Nephron (organoid): ENCODE measurements at regions not wholly inside any gene's neighbourhood (a gene's known extent, or its start where the extent isn't known, plus 50 kb on each side); places are given as distances from the start of the nearest gene placed in this dataset.
A peak's percentile ranks its signal among the peaks of the same experiment; 100 is the strongest.

Source experiments
- H3K27ac Mint-ChIP-seq, 3 experiments: 2 replicates each; pipeline ENCODE4 v1.8.0; 2020; ENCODE audit warnings: mixed read lengths in 3 of 3, mild to moderate bottlenecking in 2 of 3, moderate library complexity in 1 of 3
- H3K27me3 Mint-ChIP-seq: 2 replicates; pipeline ENCODE4 v1.8.0; 2021; ENCODE audit warnings: low read depth, mild to moderate bottlenecking, moderate library complexity, mixed read lengths
- H3K36me3 Mint-ChIP-seq: 2 replicates; pipeline ENCODE4 v1.8.0; 2020; ENCODE audit warnings: low read depth, mixed read lengths
- H3K4me1 Mint-ChIP-seq: 2 replicates; pipeline ENCODE4 v1.8.0; 2020; ENCODE audit warnings: mixed read lengths
- H3K4me3 Mint-ChIP-seq, 3 experiments: 2 replicates each; pipeline ENCODE4 v1.8.0; 2020; ENCODE audit warnings: mild to moderate bottlenecking in 3 of 3, mixed read lengths in 3 of 3, moderate library complexity in 2 of 3
- H3K9me3 Mint-ChIP-seq: 2 replicates; pipeline ENCODE4 v1.8.0; 2020; ENCODE audit warnings: mixed read lengths
- TF ChIP-seq, protein P1 (sequence below), 3 experiments: fragments of 200-600 bp; sonication (generic); IDR thresholded peaks; one replicate each; pipeline ENCODE4 v1.5.0; 2021; ENCODE audit warnings: antibody characterized with exemption in 3 of 3; ENCODE audit not compliant: unreplicated experiment in 3 of 3

- no peaks in the 10 kb centered on the region for H3K27me3 Mint-ChIP-seq
- no peaks in the 10 kb centered on the region for H3K9me3 Mint-ChIP-seq
- H3K36me3 Mint-ChIP-seq: no peaks in the 10 kb centered on the region
- no peak overlapping the region for H3K4me3 Mint-ChIP-seq
- no peak overlapping the region for H3K27ac Mint-ChIP-seq
- H3K4me1 Mint-ChIP-seq: no peaks in the 10 kb centered on the region
- TF ChIP-seq, protein P1, sequence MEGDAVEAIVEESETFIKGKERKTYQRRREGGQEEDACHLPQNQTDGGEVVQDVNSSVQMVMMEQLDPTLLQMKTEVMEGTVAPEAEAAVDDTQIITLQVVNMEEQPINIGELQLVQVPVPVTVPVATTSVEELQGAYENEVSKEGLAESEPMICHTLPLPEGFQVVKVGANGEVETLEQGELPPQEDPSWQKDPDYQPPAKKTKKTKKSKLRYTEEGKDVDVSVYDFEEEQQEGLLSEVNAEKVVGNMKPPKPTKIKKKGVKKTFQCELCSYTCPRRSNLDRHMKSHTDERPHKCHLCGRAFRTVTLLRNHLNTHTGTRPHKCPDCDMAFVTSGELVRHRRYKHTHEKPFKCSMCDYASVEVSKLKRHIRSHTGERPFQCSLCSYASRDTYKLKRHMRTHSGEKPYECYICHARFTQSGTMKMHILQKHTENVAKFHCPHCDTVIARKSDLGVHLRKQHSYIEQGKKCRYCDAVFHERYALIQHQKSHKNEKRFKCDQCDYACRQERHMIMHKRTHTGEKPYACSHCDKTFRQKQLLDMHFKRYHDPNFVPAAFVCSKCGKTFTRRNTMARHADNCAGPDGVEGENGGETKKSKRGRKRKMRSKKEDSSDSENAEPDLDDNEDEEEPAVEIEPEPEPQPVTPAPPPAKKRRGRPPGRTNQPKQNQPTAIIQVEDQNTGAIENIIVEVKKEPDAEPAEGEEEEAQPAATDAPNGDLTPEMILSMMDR (IDR thresholded peaks at IDR 0.05; ENCODE audit: unreplicated experiment in 3 of 3): no peak
Observed at GRCh38 chr1:184865831-184866230, 108.5 kb downstream of the NIBAN1 start.

DNA sequence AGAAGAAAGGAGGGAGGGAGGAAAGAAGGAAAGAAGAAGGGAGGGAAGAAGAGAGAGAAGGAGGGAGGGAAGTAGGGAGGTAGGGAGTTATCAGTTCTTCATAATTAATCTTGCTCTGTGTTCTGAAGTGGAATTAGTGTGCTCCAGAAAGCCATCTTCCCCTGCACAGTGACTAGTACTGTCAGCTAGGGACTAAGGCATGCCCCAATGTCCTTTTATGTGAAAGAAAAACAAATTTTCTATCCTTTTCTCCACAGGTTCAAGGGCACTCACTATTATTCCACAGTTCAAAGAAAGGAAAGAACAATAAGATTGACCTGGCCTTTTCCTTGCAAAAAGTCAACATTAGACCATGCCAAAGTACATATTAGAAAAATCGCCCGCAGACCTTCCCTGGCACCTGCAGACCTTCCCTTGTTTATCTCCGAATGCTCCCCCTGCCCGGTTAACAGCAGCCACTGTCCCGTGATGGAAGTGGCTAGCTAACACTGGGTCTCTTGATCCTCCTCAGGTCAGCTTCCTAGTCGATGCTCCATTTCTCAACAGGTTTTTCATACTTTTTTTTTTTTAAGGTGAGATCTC is 107.2 kb upstream of the EDEM3 start:
- TF ChIP-seq, protein P1 (IDR thresholded peaks at IDR 0.05; ENCODE audit: unreplicated experiment in 3 of 3): no peak
- H3K27me3 Mint-ChIP-seq: no peaks in the 10 kb centered on the region
- H3K4me3 Mint-ChIP-seq: no peak overlapping the region
- H3K4me1 Mint-ChIP-seq: peaks cover 6% of the 10 kb centered on the region
- no peaks in the 10 kb centered on the region for H3K9me3 Mint-ChIP-seq
- H3K36me3 Mint-ChIP-seq: no peaks in the 10 kb centered on the region
- no peak overlapping the region for H3K27ac Mint-ChIP-seq

GRCh38 chr1:184860985-184861754 is 106.5 kb upstream of the EDEM3 start:
- Mint-ChIP-seq H3K36me3 (no peaks in the 10 kb centered on the region), H3K4me3 (no peak overlapping the region), H3K27ac (peak overlapping the region in 1 of 3 experiments; percentile 46), H3K27me3 (no peaks in the 10 kb centered on the region), H3K9me3 (no peaks in the 10 kb centered on the region), H3K4me1 (peaks cover 6% of the 10 kb centered on the region)
- TF ChIP-seq, protein P1 (IDR thresholded peaks at IDR 0.05; ENCODE audit: unreplicated experiment in 3 of 3): no peak

DNA sequence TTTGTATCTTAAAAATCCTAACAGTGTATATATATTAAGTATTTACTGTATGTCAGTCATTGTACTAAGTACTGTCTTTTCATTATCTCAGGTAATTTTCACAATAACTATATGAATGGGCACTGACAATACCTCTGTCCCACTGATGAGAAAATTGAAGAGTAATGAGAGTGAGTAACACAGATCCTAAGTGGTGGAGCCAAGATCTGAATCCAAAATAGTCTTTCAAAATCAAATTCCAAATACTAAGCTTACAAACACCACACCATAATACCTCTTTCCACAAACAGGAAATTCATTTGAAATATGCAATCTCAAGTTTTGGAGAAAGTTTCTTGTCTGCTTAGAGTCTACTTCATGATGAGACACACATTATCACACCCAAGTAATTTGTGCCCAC is 105.9 kb upstream of the EDEM3 start:
- H3K27ac Mint-ChIP-seq: peak overlapping the region in 1 of 3 experiments; percentile 46
- no peaks in the 10 kb centered on the region for H3K9me3 Mint-ChIP-seq
- no peaks in the 10 kb centered on the region for H3K27me3 Mint-ChIP-seq
- H3K4me1 Mint-ChIP-seq: peaks cover 6% of the 10 kb centered on the region
- TF ChIP-seq, protein P1 (IDR thresholded peaks at IDR 0.05; ENCODE audit: unreplicated experiment in 3 of 3): no peak
- H3K36me3 Mint-ChIP-seq: no peaks in the 10 kb centered on the region
- H3K4me3 Mint-ChIP-seq: no peak overlapping the region

GRCh38 chr1:184859381-184860105 is 104.9 kb upstream of the EDEM3 start:
- Mint-ChIP-seq H3K27ac (no peak overlapping the region), H3K4me1 (peaks cover 6% of the 10 kb centered on the region), H3K36me3 (no peaks in the 10 kb centered on the region), H3K9me3 (no peaks in the 10 kb centered on the region), H3K4me3 (peak overlapping the region in 1 of 3 experiments; percentile 39), H3K27me3 (no peaks in the 10 kb centered on the region)
- TF ChIP-seq, protein P1 (IDR thresholded peaks at IDR 0.05; ENCODE audit: unreplicated experiment in 3 of 3): no peak
